ENCODE measurements at regions not wholly inside any gene's neighbourhood (a gene's known extent, or its start where the extent isn't known, plus 50 kb on each side); places are given as distances from the start of the nearest gene placed in this dataset.

DNA sequence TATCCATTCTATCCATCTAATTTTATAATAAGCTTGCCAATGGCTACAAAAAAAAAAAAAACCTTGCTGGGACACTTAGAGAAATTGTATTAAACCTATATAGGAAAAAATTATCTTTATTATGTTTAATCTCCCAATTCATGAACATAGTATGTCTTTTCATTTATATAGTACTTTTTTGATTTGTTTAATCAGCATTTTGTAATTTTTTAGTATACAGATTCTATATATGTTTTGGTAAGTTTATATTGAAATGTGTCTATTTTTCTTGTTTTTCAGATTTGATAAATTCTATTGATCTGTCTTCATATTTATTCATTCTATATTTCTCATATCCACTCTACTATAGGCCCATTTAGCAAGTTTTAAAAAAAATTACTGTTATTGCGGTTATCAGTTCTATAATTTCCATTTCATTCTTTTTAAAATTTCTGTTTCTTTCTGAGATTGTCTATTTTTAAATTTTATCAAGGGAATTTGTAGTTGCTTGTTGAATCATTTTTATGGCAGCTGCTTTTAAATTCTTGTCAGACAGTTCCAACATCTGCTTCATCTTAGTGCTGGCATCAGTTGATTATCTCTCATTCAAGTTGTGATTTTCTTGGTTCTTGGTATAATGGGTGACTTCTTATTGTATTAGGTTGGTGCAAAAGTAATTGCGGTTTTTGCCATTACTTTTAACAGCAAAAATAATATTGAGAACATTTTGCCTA is 170.1 kb upstream of the S1PR3 start:
- no peak overlapping the region for H3K27ac ChIP-seq (ENCODE audit: low read depth, low read length)
- no peak overlapping the region for H3K4me3 ChIP-seq (ENCODE audit: low read depth, low read length)
- H3K9me3 ChIP-seq (ENCODE audit: control insufficient read depth, insufficient read depth, low read length): peaks cover 2% of the 10 kb centered on the region
- WGBS (ENCODE audit: insufficient coverage): no CpG with 5 or more reads among the region's 2 CpGs
- no peaks in the 10 kb centered on the region for H3K4me1 ChIP-seq (ENCODE audit: control insufficient read depth, insufficient read depth, low read length)
- H3K27me3 ChIP-seq (ENCODE audit: control insufficient read depth, insufficient read depth, low read length): no peaks in the 10 kb centered on the region
- no peak for DNase-seq (ENCODE audit: low read depth in 4 of 6, low spot score in 6 of 6)
- H3K36me3 ChIP-seq (ENCODE audit: control insufficient read depth, insufficient read depth, low read length): no peaks in the 10 kb centered on the region

DNA sequence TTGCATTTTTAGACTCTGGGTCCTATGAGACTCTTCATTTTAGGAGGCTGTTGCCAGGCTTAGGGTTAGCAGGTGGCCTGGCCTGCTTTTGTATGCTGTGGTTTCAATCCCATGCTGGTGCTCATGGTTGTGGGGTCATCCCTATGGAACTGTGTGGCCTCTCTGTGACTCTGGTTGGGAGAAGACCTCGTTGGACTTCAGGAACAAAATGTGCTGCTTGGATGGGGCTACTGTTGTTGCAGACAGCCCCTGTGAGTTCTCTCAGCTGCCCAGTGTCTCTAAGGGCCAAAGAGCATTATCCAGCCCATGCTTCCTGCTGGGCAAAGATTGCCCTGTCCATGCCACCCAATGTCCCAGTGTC is 169.5 kb upstream of the S1PR3 start:
- peaks cover 2% of the 10 kb centered on the region for H3K9me3 ChIP-seq (ENCODE audit: control insufficient read depth, insufficient read depth, low read length)
- no peaks in the 10 kb centered on the region for H3K27me3 ChIP-seq (ENCODE audit: control insufficient read depth, insufficient read depth, low read length)
- no peak overlapping the region for H3K27ac ChIP-seq (ENCODE audit: low read depth, low read length)
- H3K4me3 ChIP-seq (ENCODE audit: low read depth, low read length): no peak overlapping the region
- no peak for DNase-seq (ENCODE audit: low read depth in 4 of 6, low spot score in 6 of 6)
- no peaks in the 10 kb centered on the region for H3K36me3 ChIP-seq (ENCODE audit: control insufficient read depth, insufficient read depth, low read length)
- WGBS (ENCODE audit: insufficient coverage): 60% methylated on average over 1 of the region's 1 CpG
- no peaks in the 10 kb centered on the region for H3K4me1 ChIP-seq (ENCODE audit: control insufficient read depth, insufficient read depth, low read length)

DNA sequence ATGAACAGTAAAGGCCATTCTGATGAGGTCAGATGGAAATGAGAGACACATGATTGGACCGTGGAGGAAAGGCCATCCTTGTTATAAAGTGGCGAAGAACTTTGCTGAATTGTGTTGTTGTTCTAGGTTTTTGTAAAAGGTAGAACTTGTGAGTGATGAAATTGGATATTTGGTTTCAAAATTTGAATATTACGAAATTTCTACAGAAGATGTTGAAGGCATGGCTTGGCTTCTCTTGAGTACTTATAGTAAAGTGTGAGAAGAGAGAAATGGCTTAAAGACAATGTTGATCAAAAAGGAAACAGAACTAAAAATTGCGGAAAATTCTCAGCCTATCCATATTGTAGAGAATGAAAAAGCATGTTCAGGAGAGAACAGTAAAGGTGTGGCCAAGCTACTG is 166.6 kb upstream of the S1PR3 start:
- H3K9me3 ChIP-seq (ENCODE audit: control insufficient read depth, insufficient read depth, low read length): peaks cover 2% of the 10 kb centered on the region
- H3K4me1 ChIP-seq (ENCODE audit: control insufficient read depth, insufficient read depth, low read length): peaks cover 7% of the 10 kb centered on the region
- no peak for DNase-seq (ENCODE audit: low read depth in 4 of 6, low spot score in 6 of 6)
- H3K27ac ChIP-seq (ENCODE audit: low read depth, low read length): no peak overlapping the region
- no peaks in the 10 kb centered on the region for H3K27me3 ChIP-seq (ENCODE audit: control insufficient read depth, insufficient read depth, low read length)
- H3K4me3 ChIP-seq (ENCODE audit: low read depth, low read length): no peak overlapping the region
- H3K36me3 ChIP-seq (ENCODE audit: control insufficient read depth, insufficient read depth, low read length): no peaks in the 10 kb centered on the region
- 90% methylated on average over 3 of the region's 4 CpGs for WGBS (ENCODE audit: insufficient coverage)

DNA sequence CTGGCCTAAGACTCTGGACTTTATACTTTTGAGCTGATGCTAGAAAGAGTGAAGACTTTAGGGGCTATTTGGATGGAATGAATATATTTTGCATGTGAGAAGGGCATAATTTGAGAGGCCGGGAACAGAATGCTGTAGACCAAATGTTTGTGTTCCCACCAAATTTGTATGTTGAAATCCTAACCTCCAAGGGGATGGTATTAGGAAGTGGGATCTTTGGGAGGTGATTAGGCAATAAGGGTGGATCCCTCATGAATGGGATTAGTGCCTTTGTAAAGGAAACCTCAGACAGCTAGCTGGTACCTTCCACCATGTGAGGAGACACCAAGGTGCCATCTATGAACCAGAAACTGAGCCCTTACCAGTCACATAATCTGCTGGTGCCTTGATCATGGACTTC is 165.1 kb upstream of the S1PR3 start:
- Histone ChIP-seq H3K36me3 (ENCODE audit: control insufficient read depth, insufficient read depth, low read length) (no peaks in the 10 kb centered on the region), H3K9me3 (ENCODE audit: control insufficient read depth, insufficient read depth, low read length) (no peaks in the 10 kb centered on the region), H3K27ac (ENCODE audit: low read depth, low read length) (no peak overlapping the region), H3K4me3 (ENCODE audit: low read depth, low read length) (no peak overlapping the region), H3K27me3 (ENCODE audit: control insufficient read depth, insufficient read depth, low read length) (no peaks in the 10 kb centered on the region), H3K4me1 (ENCODE audit: control insufficient read depth, insufficient read depth, low read length) (peaks cover 7% of the 10 kb centered on the region)
- no CpG with 5 or more reads among the region's 1 CpG for WGBS (ENCODE audit: insufficient coverage)
- DNase-seq (ENCODE audit: low read depth in 4 of 6, low spot score in 6 of 6): no peak

DNA sequence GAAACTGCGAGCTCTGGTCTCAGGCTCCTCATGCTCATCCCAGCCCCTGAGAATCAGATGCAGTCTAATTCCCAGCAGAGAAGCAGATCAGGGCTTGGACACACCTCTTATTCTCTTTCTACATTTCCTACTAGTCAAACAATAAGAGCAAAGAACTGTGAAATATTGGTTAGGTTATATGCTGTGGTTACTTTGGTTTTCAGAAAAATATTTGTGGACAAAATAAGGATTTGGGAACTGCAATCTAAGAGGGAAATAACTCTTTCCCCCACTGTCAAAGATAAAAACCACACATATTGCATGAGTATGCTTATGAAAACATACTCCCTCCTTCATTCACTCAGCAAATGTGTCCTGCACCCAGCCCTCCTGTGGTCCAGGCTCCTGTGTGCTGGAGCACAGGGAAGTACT is 164.5 kb upstream of the S1PR3 start:
- peaks cover 7% of the 10 kb centered on the region for H3K4me1 ChIP-seq (ENCODE audit: control insufficient read depth, insufficient read depth, low read length)
- H3K27ac ChIP-seq (ENCODE audit: low read depth, low read length): no peak overlapping the region
- no peaks in the 10 kb centered on the region for H3K36me3 ChIP-seq (ENCODE audit: control insufficient read depth, insufficient read depth, low read length)
- H3K27me3 ChIP-seq (ENCODE audit: control insufficient read depth, insufficient read depth, low read length): no peaks in the 10 kb centered on the region
- H3K9me3 ChIP-seq (ENCODE audit: control insufficient read depth, insufficient read depth, low read length): no peaks in the 10 kb centered on the region
- DNase-seq (ENCODE audit: low read depth in 4 of 6, low spot score in 6 of 6): no peak
- no peak overlapping the region for H3K4me3 ChIP-seq (ENCODE audit: low read depth, low read length)
- WGBS (ENCODE audit: insufficient coverage): 86% methylated on average over 1 of the region's 1 CpG

DNA sequence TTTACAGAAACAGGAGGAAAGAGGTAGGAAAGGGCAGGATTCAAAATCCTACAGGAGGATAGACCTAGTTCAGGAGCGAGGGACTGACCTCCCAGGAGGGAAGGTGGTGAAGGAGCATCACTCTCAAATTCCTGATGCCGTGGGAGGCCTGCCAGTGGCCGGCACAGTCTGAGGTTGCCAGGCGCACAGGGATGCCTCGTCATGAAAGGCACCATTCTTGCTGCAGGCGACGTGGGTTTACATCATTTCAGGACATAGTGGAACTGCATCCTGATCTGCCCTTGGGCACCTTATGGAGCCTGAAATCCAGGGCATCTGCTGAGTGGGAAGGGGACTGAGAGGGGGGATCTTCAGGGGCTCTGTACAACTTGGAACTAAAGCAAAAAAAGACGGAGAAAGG is 163.2 kb upstream of the S1PR3 start:
- WGBS (ENCODE audit: insufficient coverage): 35% methylated on average over 8 of the region's 8 CpGs
- Histone ChIP-seq H3K4me3 (ENCODE audit: low read depth, low read length) (no peak overlapping the region), H3K9me3 (ENCODE audit: control insufficient read depth, insufficient read depth, low read length) (no peaks in the 10 kb centered on the region), H3K36me3 (ENCODE audit: control insufficient read depth, insufficient read depth, low read length) (no peaks in the 10 kb centered on the region), H3K4me1 (ENCODE audit: control insufficient read depth, insufficient read depth, low read length) (peaks cover 7% of the 10 kb centered on the region), H3K27ac (ENCODE audit: low read depth, low read length) (no peak overlapping the region), H3K27me3 (ENCODE audit: control insufficient read depth, insufficient read depth, low read length) (no peaks in the 10 kb centered on the region)
- peak in 1 of 6 donors; percentile 14 for DNase-seq (ENCODE audit: low read depth in 4 of 6, low spot score in 6 of 6)

DNA sequence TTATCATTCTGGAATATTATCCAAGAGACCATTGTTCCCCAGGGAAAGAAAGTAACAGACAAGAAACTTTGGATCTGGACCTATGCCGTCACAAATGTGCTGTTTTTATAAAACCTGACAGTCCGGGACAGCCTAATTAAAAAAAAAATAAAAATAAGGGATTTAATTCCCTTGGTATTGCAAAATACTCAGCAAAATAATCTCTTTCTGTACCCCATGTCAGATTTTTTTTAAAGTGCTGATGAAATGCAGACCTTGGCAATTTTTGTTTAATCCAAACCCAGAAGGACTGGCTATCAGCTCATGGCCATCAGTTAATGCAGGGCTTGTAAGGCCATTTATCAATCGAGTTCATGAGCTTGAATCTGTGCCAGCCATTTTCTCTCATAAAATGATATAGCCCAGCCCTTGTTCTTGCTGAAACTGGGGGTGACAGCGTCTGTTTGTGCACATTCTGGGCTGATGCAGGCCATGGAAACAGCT is 162.7 kb upstream of the S1PR3 start:
- peaks cover 7% of the 10 kb centered on the region for H3K4me1 ChIP-seq (ENCODE audit: control insufficient read depth, insufficient read depth, low read length)
- 55% methylated on average over 1 of the region's 4 CpGs for WGBS (ENCODE audit: insufficient coverage)
- H3K27ac ChIP-seq (ENCODE audit: low read depth, low read length): no peak overlapping the region
- no peak for DNase-seq (ENCODE audit: low read depth in 4 of 6, low spot score in 6 of 6)
- no peak overlapping the region for H3K4me3 ChIP-seq (ENCODE audit: low read depth, low read length)
- no peaks in the 10 kb centered on the region for H3K9me3 ChIP-seq (ENCODE audit: control insufficient read depth, insufficient read depth, low read length)
- no peaks in the 10 kb centered on the region for H3K27me3 ChIP-seq (ENCODE audit: control insufficient read depth, insufficient read depth, low read length)
- H3K36me3 ChIP-seq (ENCODE audit: control insufficient read depth, insufficient read depth, low read length): no peaks in the 10 kb centered on the region

DNA sequence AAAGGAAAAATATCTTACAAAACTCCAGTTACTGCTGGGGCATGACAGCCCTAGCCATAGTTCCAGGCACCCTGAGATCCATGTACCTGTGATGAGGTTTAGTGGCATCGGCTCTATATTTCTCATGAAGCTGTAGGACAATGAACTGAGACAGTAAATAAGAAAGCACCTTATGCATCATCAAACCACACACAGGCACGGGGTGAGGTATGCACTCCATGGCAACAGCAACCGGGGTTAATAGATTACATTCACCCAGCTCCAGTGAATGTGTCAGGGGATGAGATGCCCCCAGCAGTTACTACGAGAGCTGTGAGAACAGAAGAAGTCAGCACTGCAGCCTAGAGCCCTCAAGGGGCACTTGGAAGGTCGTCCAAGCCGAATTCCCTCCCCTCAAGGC is 162.0 kb upstream of the S1PR3 start:
- peaks cover 7% of the 10 kb centered on the region for H3K4me1 ChIP-seq (ENCODE audit: control insufficient read depth, insufficient read depth, low read length)
- no peaks in the 10 kb centered on the region for H3K27me3 ChIP-seq (ENCODE audit: control insufficient read depth, insufficient read depth, low read length)
- H3K4me3 ChIP-seq (ENCODE audit: low read depth, low read length): no peak overlapping the region
- no peaks in the 10 kb centered on the region for H3K9me3 ChIP-seq (ENCODE audit: control insufficient read depth, insufficient read depth, low read length)
- DNase-seq (ENCODE audit: low read depth in 4 of 6, low spot score in 6 of 6): peak in 1 of 6 donors; percentile 44
- H3K36me3 ChIP-seq (ENCODE audit: control insufficient read depth, insufficient read depth, low read length): no peaks in the 10 kb centered on the region
- WGBS (ENCODE audit: insufficient coverage): 55% methylated on average over 4 of the region's 6 CpGs
- H3K27ac ChIP-seq (ENCODE audit: low read depth, low read length): no peak overlapping the region

DNA sequence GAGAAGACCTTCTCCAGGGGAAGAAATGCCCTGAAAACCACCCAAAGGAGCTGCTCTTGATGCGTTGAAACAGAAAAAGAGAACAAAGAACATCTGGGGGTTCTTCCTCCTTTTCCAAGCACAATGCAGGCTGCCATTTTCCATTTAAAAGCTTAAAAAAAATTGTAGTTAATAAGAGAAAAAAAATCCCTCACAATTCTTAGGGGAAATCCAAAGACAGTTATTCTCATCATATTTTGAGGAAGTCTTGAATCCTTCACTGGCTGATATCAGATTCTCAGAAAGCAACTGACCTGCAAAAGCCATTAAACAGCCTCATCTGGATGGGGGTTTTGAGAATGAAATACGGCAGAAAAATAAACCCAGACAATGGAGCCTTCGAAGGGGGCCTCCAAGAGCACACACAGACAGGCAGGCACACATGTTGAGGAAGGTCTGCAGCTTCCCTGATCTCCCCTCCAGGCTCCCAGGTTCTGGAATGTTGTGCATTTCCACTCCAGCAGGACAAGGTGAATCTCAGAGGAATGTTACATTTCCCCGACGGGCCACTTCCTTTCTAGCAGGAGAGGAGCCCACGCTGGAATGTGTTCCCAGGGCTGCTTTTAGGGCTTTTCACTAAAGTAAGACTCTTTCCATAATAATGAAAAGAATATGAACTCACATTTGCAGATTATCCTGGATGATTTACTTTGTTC is 159.4 kb upstream of the S1PR3 start:
- H3K27ac ChIP-seq (ENCODE audit: low read depth, low read length): no peak overlapping the region
- H3K4me3 ChIP-seq (ENCODE audit: low read depth, low read length): no peak overlapping the region
- no peaks in the 10 kb centered on the region for H3K9me3 ChIP-seq (ENCODE audit: control insufficient read depth, insufficient read depth, low read length)
- peaks cover 7% of the 10 kb centered on the region for H3K4me1 ChIP-seq (ENCODE audit: control insufficient read depth, insufficient read depth, low read length)
- H3K27me3 ChIP-seq (ENCODE audit: control insufficient read depth, insufficient read depth, low read length): no peaks in the 10 kb centered on the region
- H3K36me3 ChIP-seq (ENCODE audit: control insufficient read depth, insufficient read depth, low read length): no peaks in the 10 kb centered on the region
- DNase-seq (ENCODE audit: low read depth in 4 of 6, low spot score in 6 of 6): no peak
- WGBS (ENCODE audit: insufficient coverage): 57% methylated on average over 1 of the region's 6 CpGs

DNA sequence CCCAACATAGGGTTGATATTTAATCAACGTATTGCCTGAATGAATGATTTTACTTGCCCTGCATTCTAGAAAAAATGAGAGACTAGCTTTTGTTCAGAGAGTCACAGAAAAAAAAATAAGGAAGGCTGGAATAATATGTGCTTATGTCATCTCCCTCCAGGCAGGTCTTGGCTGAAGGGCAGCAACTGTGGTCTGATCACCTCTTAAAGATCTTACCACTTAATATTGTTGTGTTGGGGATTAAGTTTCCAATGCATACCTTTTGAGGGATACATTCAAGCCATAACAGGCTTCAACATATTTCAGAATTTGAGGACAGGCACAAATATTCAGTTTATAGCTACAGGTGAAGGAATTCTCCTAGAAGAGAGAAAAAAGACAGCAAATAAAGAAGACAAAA is 157.3 kb upstream of the S1PR3 start:
- no peaks in the 10 kb centered on the region for H3K4me1 ChIP-seq (ENCODE audit: control insufficient read depth, insufficient read depth, low read length)
- no peak overlapping the region for H3K27ac ChIP-seq (ENCODE audit: low read depth, low read length)
- no peak overlapping the region for H3K4me3 ChIP-seq (ENCODE audit: low read depth, low read length)
- DNase-seq (ENCODE audit: low read depth in 4 of 6, low spot score in 6 of 6): no peak
- no CpG with 5 or more reads among the region's 1 CpG for WGBS (ENCODE audit: insufficient coverage)
- H3K36me3 ChIP-seq (ENCODE audit: control insufficient read depth, insufficient read depth, low read length): no peaks in the 10 kb centered on the region
- no peaks in the 10 kb centered on the region for H3K27me3 ChIP-seq (ENCODE audit: control insufficient read depth, insufficient read depth, low read length)
- H3K9me3 ChIP-seq (ENCODE audit: control insufficient read depth, insufficient read depth, low read length): no peaks in the 10 kb centered on the region

Measured in spinal cord (tissue), 9 donors.